Embryonic facial prominence (tissue), 1 donor: ENCODE measurements at regions not wholly inside any gene's neighbourhood (a gene's known extent, or its start where the extent isn't known, plus 50 kb on each side); places are given as distances from the start of the nearest gene placed in this dataset.

Source experiments
- DNase-seq: peaks from one replicate; pipeline ENCODE4 v3.0.0-alpha.2; 2016; ENCODE audit errors: extremely low spot score

DNA sequence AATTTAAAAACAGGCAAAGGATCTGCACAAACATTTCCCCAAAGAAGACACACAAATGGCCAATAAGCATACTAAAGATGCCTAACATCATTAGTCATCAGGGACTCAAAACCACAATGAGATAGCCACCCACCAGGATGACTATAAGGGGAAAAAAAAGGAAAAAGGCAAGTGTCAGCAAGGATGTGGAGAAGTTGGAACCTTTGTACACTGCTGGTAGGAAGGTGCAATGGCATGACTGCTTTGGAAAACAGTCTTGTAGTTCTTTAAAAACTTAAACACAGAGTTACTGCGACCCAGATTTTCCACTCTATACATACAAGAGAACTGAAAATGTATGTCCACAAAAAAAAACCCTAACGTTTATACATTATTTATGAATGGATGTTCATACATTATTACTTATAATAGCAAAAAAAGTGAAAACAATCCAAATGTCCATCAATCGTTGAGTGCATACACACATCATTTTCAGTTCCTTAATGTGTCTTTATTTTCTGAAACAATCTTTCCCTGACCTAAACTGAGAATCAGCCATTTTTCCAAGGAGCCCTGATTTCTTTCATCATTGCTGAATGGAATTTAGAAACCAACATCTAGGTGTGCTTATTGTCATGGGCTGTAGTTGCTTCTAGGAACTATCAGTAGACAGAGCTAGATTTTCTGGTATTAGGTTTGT, 64.7 kb upstream of the TLK1 start:
- no peak for DNase-seq

DNA sequence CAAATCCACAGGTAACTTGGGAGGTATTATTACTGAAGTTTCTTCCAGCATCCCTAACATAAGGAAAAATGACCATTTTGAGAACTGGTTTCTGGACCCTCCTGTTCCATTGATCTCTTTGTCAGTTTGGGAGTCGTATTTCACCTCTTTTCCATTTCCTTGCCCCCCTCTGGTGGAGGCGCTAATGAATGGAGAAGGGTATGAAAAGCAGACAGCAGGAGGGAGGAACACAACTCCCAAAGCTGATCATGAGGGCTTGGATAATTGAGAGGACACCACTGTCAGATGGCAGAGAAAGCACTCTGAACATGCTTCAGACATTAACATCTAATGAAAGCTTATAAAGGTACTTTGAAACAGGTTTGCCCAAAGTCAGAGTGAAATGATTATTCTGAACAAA, 56.6 kb upstream of the TLK1 start:
- no peak for DNase-seq

DNA sequence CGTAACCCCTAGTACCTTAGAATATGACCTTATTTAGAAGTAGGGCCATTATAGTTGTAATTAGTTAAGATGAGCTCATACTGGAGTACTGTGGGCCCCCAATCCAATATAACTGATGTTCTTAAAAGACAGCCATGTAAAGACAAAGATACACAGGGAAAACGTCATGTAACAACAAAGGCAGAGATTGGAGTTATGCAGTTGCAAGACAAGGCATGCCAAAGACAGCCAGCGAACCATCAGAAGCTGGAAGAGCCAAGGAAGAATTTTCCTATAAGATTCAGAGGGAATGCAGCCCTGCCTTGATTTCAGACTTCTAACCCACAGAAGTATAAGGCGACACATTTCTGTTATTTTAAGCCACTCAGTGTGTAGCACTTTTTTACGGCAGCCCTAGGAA, 55.9 kb upstream of the TLK1 start:
- DNase-seq = peak; percentile 8

DNA sequence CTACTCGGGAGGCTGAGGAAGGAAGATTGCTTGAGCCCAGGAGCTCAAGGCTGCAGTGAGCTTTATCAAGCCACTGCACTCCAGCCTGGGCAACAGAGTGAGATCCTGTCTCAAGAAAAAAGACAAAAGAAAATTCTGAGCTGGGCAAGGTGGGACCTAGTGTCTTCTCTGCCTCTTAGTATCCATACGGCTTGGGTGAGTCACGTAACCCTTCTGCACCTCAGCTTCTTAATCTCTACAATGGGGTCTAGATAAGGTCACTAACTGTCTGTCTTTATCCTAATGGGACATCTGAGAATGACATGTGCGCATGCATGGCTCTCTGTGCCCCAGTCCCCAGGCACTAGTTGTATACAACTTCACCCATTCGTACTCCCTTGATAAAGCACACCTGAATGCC, 53.4 kb upstream of the TLK1 start:
- DNase-seq = no peak

DNA sequence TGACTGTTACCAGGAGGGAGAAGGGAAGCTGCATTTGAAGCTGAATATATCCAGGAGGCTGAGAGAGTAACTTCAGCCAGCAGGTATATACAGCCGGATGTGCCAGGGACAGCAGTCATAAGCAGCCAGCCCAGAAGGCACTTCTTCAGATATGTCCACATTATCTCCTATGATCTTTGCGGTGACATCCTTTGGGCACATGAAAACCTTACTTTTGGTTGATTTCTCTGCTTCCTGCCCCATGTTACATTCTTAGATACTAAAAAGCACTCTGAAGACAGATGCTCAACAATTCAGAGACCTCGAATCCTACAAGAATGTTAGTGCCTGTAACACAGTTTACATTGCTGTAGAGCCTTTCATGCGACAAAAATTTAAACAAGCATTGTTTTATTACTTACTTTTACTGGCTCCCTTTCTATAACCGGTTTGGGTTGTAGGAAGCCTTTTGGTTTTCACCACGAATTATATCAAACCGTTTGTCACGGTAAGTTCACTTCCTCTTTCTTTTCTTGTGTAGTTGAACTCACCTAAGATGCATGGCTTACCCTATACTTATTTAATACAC, 50.3 kb upstream of the TLK1 start:
- no peak for DNase-seq
